ENCODE measurements at regions not wholly inside any gene's neighbourhood (a gene's known extent, or its start where the extent isn't known, plus 50 kb on each side); places are given as distances from the start of the nearest gene placed in this dataset.

DNA sequence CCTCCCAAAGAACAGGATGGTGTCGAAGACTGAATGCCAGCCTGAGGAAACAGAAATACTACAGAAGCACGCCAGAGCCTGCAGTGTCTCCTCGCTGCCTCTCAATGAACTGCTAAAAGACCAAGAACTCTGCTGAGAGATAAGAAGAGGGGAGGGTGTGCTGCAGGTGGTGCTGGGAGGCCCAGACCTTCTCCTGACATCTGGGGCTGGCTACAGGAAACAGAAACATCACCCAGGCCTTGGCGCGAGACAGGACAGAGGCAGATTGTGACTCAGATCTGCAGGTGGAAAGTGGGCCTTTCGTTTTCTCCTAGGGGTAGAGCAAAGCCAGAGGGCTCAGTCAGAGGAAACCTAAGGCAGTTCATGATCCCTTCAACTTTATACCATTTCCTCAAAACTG, 250.3 kb upstream of the TCF4 start:
- TF ChIP-seq, protein P1, sequence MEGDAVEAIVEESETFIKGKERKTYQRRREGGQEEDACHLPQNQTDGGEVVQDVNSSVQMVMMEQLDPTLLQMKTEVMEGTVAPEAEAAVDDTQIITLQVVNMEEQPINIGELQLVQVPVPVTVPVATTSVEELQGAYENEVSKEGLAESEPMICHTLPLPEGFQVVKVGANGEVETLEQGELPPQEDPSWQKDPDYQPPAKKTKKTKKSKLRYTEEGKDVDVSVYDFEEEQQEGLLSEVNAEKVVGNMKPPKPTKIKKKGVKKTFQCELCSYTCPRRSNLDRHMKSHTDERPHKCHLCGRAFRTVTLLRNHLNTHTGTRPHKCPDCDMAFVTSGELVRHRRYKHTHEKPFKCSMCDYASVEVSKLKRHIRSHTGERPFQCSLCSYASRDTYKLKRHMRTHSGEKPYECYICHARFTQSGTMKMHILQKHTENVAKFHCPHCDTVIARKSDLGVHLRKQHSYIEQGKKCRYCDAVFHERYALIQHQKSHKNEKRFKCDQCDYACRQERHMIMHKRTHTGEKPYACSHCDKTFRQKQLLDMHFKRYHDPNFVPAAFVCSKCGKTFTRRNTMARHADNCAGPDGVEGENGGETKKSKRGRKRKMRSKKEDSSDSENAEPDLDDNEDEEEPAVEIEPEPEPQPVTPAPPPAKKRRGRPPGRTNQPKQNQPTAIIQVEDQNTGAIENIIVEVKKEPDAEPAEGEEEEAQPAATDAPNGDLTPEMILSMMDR (IDR thresholded peaks at IDR 0.05) = no peak
- TF ChIP-seq POLR2A (IDR thresholded peaks at IDR 0.05) = no peak
